ENCODE measurements at regions not wholly inside any gene's neighbourhood (a gene's known extent, or its start where the extent isn't known, plus 50 kb on each side); places are given as distances from the start of the nearest gene placed in this dataset.

- H3K36me3 Mint-ChIP-seq: no peaks in the 10 kb centered on the region
- H3K4me3 Mint-ChIP-seq: no peak overlapping the region
- H3K27ac Mint-ChIP-seq: no peak overlapping the region
- peaks cover 12% of the 10 kb centered on the region for H3K27me3 Mint-ChIP-seq
- H3K9me3 Mint-ChIP-seq: no peaks in the 10 kb centered on the region
- H3K4me1 Mint-ChIP-seq: no peaks in the 10 kb centered on the region
Measured at GRCh38 chr6:2554651-2555260, 196.0 kb downstream of the MYLK4 start.

DNA sequence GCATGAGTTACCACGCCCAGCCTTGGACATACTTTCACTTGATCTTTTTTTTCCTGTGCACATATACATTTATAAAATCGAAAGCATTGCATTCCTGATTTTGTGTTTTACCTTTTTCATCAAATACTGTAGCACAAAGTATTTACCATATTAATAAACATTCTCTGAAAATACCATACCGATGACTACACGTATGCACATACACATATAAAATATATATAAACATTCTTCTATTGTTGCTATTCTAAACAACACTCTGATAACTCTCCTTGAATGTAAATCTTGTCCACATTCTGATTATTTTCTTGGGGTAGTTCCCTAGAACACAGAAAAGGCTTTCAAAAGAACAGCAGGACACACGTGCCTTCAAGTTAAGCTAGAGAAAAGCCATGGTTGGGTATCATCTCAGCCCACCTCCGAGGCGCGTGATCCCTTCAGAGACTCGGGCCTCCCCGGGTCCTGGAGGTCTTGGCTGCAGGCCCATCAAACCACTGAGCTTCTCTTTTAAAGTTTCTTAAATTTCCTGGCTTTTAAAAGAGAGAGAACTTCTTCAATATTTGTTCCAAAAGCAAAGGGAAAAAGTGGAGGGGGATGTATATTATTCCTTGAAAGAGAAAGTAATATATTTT, 198.1 kb downstream of the MYLK4 start:
- no peaks in the 10 kb centered on the region for H3K4me1 Mint-ChIP-seq
- H3K4me3 Mint-ChIP-seq: no peak overlapping the region
- no peaks in the 10 kb centered on the region for H3K36me3 Mint-ChIP-seq
- H3K27me3 Mint-ChIP-seq: peaks cover 19% of the 10 kb centered on the region
- H3K27ac Mint-ChIP-seq: no peak overlapping the region
- no peaks in the 10 kb centered on the region for H3K9me3 Mint-ChIP-seq

DNA sequence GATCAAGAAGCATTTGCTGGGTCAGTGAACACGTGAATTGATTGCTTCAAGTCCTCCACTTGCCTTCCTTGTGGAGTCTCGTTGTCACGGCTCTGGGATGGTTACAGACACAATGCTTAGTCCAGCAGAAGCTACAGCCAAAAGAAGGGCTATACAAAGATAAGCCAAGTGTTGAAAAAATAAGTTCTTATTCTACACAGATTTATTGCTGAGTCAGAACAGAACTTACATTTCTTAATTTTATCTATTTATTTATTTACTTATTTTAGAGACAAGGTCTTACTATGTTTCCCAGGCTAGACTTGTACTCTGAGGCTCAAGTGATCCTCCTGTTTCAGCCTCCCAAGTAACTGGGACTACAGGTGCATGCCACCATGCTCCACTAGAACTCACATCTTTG, 199.0 kb downstream of the MYLK4 start:
- H3K36me3 Mint-ChIP-seq: no peaks in the 10 kb centered on the region
- H3K4me3 Mint-ChIP-seq: no peak overlapping the region
- no peaks in the 10 kb centered on the region for H3K9me3 Mint-ChIP-seq
- H3K27ac Mint-ChIP-seq: no peak overlapping the region
- H3K27me3 Mint-ChIP-seq: peaks cover 24% of the 10 kb centered on the region
- no peaks in the 10 kb centered on the region for H3K4me1 Mint-ChIP-seq

- Mint-ChIP-seq H3K9me3 (no peaks in the 10 kb centered on the region), H3K4me1 (no peaks in the 10 kb centered on the region), H3K4me3 (no peak overlapping the region), H3K27ac (no peak overlapping the region), H3K36me3 (no peaks in the 10 kb centered on the region), H3K27me3 (peaks cover 30% of the 10 kb centered on the region)
Measured at GRCh38 chr6:2550247-2550646, 200.5 kb downstream of the MYLK4 start.

GRCh38 chr6:2549834-2550233, 200.9 kb downstream of the MYLK4 start:
- H3K27me3 Mint-ChIP-seq: peaks cover 30% of the 10 kb centered on the region

GRCh38 chr6:2547355-2547754, 203.4 kb downstream of the MYLK4 start:
- Mint-ChIP-seq H3K9me3 (no peaks in the 10 kb centered on the region), H3K27me3 (peaks cover 35% of the 10 kb centered on the region), H3K36me3 (no peaks in the 10 kb centered on the region), H3K27ac (no peak overlapping the region), H3K4me1 (peaks cover 15% of the 10 kb centered on the region), H3K4me3 (no peak overlapping the region)

More at GRCh38 chr6:2549834-2550233, 200.9 kb downstream of the MYLK4 start:
- no peaks in the 10 kb centered on the region for H3K36me3 Mint-ChIP-seq
- no peaks in the 10 kb centered on the region for H3K4me1 Mint-ChIP-seq
- no peaks in the 10 kb centered on the region for H3K9me3 Mint-ChIP-seq
- H3K27ac Mint-ChIP-seq: no peak overlapping the region
- H3K4me3 Mint-ChIP-seq: no peak overlapping the region

DNA sequence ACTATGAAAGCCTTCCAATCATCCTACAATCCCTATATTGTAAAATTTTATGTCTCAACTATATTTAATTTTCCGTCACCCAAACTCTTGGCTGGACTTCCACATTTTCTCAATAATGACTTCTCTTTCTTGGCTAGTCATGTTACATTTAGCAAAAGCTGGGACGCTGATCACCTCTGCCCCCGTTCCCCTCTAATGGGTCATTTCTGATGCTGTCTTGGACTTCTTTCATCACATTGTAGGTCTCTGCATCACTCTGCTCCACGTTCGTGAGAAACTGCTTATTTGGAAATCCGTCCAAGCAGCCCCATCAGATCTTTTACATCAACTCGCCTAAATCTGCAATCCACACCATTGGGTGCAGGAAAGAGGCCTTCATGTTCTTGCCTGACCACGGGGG, 203.8 kb downstream of the MYLK4 start:
- Mint-ChIP-seq H3K27me3 (peaks cover 35% of the 10 kb centered on the region), H3K4me3 (no peak overlapping the region), H3K27ac (no peak overlapping the region), H3K4me1 (peaks cover 20% of the 10 kb centered on the region), H3K9me3 (no peaks in the 10 kb centered on the region), H3K36me3 (no peaks in the 10 kb centered on the region)

DNA sequence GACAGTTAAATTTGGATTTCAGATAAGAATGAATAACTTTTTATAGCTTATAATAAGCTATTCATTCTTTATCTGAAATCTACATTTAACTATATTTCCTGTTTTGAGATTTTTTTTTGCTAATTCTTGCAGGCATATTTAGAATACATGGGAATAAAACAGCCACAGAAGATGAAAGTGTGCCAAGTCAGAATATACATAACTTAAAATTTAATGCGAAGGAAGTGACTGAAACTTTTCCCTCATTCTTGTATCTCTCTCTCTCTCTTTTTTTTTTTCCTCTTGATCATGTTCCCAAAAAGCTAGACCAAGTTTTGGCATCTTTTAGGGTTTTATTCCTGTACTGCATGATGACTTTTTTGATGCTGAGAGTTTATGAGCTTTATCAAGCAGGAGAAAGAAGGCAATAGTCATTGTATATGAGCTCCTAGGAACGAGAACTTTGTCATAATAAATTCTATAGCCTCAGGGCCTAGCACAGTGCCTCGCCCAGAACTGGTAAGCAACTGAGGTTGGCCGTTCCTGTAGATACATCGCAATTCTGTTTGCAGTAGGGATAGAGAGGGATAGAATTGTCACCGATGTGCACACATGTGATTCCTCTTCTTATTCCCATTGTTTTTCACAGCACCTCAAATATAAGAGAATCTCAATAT, 205.2 kb downstream of the MYLK4 start:
- H3K4me3 Mint-ChIP-seq: no peak overlapping the region
- H3K36me3 Mint-ChIP-seq: no peaks in the 10 kb centered on the region
- no peaks in the 10 kb centered on the region for H3K9me3 Mint-ChIP-seq
- H3K27me3 Mint-ChIP-seq: peaks cover 38% of the 10 kb centered on the region
- H3K4me1 Mint-ChIP-seq: peaks cover 24% of the 10 kb centered on the region
- H3K27ac Mint-ChIP-seq: no peak overlapping the region

GRCh38 chr6:2543321-2543720, 207.4 kb downstream of the MYLK4 start:
- H3K9me3 Mint-ChIP-seq: no peaks in the 10 kb centered on the region
- peaks cover 41% of the 10 kb centered on the region for H3K27me3 Mint-ChIP-seq
- peak overlapping the region; percentile 9 for H3K27ac Mint-ChIP-seq
- peaks cover 2% of the 10 kb centered on the region for H3K36me3 Mint-ChIP-seq
- peaks cover 24% of the 10 kb centered on the region for H3K4me1 Mint-ChIP-seq
- no peak overlapping the region for H3K4me3 Mint-ChIP-seq

- no peak overlapping the region for H3K4me3 Mint-ChIP-seq
- no peaks in the 10 kb centered on the region for H3K9me3 Mint-ChIP-seq
- H3K36me3 Mint-ChIP-seq: peaks cover 2% of the 10 kb centered on the region
- H3K4me1 Mint-ChIP-seq: peaks cover 24% of the 10 kb centered on the region
- H3K27me3 Mint-ChIP-seq: peaks cover 44% of the 10 kb centered on the region
- H3K27ac Mint-ChIP-seq: no peak overlapping the region
Measured at GRCh38 chr6:2542858-2543218, 207.9 kb downstream of the MYLK4 start.

DNA sequence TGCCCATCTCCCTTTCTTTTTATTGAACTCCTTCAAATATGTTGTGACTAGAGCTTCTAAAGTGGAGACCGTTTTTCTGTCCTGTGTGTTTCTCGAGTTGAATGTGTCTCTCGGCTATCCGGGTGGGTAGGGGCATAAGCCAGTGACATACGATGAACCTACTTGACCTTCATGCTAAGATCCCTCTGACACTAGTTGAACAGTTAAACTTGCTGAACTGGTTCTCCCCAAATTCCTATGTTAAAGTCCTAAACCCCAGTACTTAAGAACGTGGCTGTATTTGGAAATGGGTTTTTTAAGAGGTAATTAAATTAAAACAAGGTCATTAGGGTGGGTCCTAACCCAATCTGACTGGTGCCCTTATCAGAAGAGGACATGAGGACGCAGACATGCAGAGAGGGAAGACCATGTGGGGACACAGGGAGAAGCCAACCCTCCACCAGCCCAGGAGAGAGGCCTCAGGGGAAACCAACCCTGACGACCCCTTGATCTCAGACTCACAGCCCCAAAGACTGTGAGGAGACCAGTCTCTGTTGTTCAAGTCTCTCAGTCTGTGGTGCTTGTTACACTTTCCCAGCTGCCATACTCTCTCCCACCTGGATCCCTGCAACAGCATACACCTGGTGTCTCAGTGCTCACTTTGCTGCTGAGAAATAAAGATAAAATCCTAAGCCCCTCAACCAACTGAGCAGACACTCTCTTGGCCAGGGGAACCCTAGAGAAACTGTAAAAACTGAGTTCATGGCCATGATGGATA, 208.4 kb downstream of the MYLK4 start:
- Mint-ChIP-seq H3K36me3 (peaks cover 2% of the 10 kb centered on the region), H3K9me3 (no peaks in the 10 kb centered on the region), H3K4me1 (peaks cover 24% of the 10 kb centered on the region), H3K4me3 (no peak overlapping the region), H3K27me3 (peaks cover 46% of the 10 kb centered on the region), H3K27ac (no peak overlapping the region)

- Mint-ChIP-seq H3K4me1 (no peaks in the 10 kb centered on the region), H3K9me3 (no peaks in the 10 kb centered on the region), H3K36me3 (peaks cover 2% of the 10 kb centered on the region), H3K27me3 (peaks cover 42% of the 10 kb centered on the region), H3K4me3 (no peak overlapping the region), H3K27ac (no peak overlapping the region)
Measured at GRCh38 chr6:2536451-2536850, 214.3 kb downstream of the MYLK4 start.

GRCh38 chr6:2535506-2535905, 215.2 kb downstream of the MYLK4 start:
- peaks cover 37% of the 10 kb centered on the region for H3K27me3 Mint-ChIP-seq
- no peak overlapping the region for H3K4me3 Mint-ChIP-seq
- H3K9me3 Mint-ChIP-seq: no peaks in the 10 kb centered on the region
- no peaks in the 10 kb centered on the region for H3K4me1 Mint-ChIP-seq
- no peak overlapping the region for H3K27ac Mint-ChIP-seq
- H3K36me3 Mint-ChIP-seq: peaks cover 2% of the 10 kb centered on the region

- Mint-ChIP-seq H3K36me3 (peaks cover 2% of the 10 kb centered on the region), H3K4me1 (no peaks in the 10 kb centered on the region)
Measured at GRCh38 chr6:2534406-2535042, 216.2 kb downstream of the MYLK4 start.

DNA sequence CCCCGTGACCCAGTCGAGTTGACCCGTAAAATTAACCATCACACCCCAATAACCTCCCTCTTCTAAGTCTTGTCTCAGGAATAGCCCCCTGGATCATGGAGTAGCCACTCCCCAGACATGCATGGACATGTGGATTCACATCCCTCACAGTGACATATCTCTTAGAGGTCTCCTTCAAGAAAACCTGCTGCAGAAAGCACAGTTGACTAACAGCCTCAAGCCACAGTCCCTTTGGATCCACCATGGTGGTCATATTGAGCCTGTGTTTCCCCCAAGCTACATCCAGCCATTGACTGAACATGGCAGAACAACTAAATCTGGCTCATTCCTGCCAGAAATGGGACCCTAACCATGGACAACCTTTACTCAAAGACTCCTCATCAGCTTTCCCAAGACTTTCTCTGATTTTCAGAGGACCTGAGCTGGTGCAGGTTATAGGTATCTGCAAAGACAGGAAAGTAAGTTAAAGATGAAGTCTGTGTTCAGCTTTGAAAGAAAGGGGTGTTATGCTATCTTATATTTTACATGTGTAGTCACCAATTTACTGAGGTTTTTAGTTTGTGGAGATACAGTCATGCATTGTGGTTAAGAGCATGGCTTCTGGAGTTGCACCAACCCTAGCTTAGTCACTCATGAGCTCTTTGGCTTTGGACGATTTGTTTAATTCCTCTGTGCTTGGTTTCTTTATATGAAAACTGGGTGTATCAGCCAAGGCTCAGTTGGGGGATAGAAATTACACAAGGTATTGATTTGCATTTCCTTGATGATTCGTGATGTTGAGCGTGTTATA, 219.1 kb downstream of the MYLK4 start:
- Mint-ChIP-seq H3K36me3 (no peaks in the 10 kb centered on the region), H3K4me3 (no peak overlapping the region), H3K4me1 (no peaks in the 10 kb centered on the region), H3K27ac (no peak overlapping the region), H3K9me3 (no peaks in the 10 kb centered on the region), H3K27me3 (peaks cover 24% of the 10 kb centered on the region)

More at GRCh38 chr6:2534406-2535042, 216.2 kb downstream of the MYLK4 start:
- Mint-ChIP-seq H3K4me3 (no peak overlapping the region), H3K27me3 (peaks cover 37% of the 10 kb centered on the region), H3K9me3 (no peaks in the 10 kb centered on the region), H3K27ac (no peak overlapping the region)

All from activated naive CD4-positive, alpha-beta T cell treated with anti-CD3 and anti-CD28 coated beads, Interleukin-2, amount 50 U/mL, for 24 hours (primary cell).